NCI-H345 treated with DMSO at 0.1 percent for 48 hours (cell line): ENCODE measurements at regions not wholly inside any gene's neighbourhood (a gene's known extent, or its start where the extent isn't known, plus 50 kb on each side); places are given as distances from the start of the nearest gene placed in this dataset.
"Not testable (repeated sequence)": the region's sequence is repeated elsewhere in the genome, so short reads cannot be mapped to it uniquely, and the experiment has no call there.

Experiments
- DNase-seq: peaks from one replicate; lab custom pipeline; 2025; ENCODE audit not compliant: unreplicated experiment; lab: John Stamatoyannopoulos, UW

DNA sequence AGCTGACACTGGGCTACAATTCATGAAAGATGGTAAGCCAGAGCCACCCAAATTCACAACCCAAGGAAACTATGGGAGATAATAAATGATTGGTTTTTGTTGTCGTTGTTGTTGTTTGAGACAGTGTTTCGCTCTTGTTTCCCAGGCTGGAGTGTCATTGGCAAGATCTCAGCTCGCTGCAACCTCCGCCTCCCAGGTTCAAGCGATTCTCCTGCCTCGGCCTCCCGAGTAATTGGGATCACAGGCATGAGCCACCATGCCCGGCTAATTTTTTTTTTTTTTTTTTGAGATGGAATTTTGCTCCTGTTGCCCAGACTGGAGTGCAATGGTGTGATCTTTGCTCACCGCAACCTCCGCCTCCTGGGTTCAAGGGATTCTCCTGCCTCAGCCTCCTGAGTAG lies 65.9 kb upstream of the METTL9 start:
- not testable (repeated sequence) for DNase-seq

DNA sequence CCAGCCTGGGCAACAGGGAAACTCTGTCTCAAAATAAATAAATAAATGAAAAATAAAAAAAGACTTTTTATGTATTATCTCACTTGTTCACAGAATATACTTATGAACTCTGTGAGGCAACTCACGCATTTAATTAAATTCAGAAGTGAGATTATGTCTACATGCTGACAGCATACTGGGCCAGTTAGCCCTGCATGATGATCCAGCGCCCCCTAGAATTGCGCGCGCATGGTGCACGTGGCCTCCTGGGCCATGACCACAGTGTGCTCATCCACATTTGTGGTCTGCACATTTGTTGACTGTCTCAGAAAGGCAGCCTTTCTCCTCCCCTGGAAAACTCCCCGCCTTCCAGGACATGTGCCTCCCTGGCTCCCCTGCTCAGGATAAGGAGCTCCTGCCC lies 64.8 kb upstream of the METTL9 start:
- not testable (repeated sequence) for DNase-seq

DNA sequence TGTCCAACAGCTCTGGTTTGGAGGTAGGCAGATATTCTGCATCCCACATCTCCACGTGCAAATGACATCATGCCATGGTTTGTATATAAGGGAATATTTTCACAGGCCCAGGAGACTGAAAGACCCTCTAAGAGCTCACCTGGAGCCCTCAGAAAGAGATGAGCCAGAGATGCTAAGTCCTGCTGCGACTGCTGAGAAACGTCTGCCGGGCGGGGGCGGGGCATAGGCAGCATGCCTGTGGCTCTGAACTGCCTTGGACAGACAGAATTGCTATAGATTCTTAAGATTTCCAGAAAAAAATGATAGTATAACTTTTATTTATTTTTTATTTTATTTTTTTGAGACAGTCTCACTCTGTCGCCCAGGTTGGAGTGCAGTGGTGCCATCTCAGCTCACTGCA lies 64.2 kb upstream of the METTL9 start:
- DNase-seq: not testable (repeated sequence)

DNA sequence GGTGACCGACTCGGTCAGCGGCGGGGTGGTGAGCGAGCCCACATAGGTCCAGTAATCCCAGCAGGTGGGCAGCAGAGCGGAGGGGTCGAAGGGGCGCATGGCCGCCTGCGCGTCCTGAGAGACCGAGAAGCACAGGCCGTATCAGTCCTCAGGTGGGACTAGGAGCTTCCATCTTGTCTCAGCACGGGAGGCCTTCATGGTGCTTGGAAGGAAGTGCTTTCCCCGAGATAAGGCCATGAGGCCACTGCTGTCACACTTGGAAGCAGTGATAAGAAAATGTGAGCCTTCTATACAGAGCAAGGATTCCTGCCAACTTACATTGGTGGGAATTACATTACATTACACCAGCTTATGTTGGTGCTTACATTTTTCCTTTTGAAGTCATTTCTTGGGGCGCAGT lies 62.6 kb upstream of the METTL9 start:
- not testable (repeated sequence) for DNase-seq

GRCh38 chr16:21537598-21537997 lies 61.8 kb upstream of the METTL9 start:
- DNase-seq: not testable (repeated sequence)

GRCh38 chr16:21539107-21539618 lies 60.2 kb upstream of the METTL9 start:
- DNase-seq: not testable (repeated sequence)

- not testable (repeated sequence) for DNase-seq
These were observed 58.5 kb upstream of the METTL9 start for GRCh38 chr16:21540770-21541433.

- not testable (repeated sequence) for DNase-seq
These were observed 57.7 kb upstream of the METTL9 start for GRCh38 chr16:21541611-21542051.

DNA sequence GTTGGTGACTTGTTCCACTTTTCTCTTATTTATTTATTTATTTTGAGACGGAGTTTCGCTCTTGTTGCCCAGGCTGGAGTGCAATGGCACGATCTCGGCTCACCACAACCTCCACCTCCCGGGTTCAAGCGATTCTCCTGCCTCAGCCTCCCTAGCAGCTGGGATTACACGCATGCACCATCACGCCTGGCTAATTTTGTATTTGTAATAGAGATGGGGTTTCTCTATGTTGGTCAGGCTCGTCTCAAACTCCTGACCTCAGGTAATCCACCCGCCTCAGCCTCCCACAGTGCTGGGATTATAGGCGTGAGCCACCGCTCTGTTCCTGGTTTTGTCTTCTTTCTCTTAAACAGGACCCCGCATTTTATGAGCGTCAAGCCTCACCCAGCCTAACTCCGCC lies 57.3 kb upstream of the METTL9 start:
- not testable (repeated sequence) for DNase-seq

DNA sequence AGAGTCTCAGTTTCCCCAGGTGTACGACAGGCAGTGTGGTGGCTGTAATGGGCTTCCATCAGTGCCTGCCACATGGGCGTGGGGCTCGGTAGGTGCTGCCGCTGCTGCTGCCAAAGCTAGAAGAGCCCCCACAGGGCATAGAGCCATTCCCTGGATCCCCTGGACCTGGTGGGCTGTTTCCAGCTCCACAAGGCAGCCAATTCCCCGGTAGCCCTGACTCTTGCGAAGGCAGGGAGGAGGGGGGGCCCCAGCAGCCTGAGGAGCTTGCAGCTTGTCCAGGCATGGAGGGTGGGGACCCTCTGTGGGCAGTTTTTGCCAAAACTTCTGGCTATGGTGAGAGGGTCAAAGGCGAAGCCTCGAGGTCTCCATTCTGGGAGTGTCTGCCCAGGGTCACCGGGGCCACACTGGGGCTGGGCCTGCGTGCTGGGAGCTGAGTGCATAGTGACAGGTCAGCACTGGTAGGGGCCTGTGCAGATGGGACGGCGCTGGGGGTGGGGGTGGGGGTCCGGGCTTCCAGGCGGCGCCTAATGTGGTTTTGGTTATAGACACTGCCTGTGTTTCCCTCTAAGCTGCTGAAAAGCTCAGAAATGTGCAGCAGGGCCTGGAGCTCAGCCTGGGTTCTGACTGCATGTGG lies 56.8 kb upstream of the METTL9 start:
- not testable (repeated sequence) for DNase-seq

- not testable (repeated sequence) for DNase-seq
These were observed 56.1 kb upstream of the METTL9 start for GRCh38 chr16:21543151-21543836.

DNA sequence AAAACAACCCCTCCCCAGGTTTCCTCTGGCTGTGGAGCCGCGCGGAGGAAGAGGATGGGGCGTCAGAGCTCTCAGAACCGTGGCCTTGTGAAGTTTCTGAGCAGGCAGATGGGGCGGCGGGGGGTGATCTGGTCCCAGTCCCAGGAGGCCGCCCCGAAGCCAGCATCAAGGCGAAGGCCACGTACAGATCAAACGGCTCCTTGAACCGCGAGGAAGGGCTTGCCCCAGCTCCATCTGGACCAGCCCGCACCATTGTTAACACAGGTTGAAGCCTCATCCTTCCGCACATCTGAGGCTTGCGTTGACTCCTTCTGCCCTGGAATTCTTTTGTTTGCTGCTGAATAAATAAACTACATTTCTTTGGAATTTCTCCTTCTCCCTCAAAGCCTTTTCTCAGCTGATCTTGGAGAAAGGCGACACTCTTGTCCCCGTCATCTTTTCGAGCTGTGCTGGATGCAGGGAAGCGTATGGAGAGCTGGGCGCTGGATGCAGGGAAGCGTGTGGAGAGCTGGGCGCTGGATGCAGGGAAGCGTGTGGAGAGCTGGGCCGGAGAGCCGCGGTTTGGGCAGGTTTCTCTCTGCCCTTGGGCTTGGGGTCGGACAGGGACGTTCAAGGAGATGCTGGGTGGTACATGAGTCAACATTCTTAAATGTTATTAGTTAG lies 53.6 kb upstream of the METTL9 start:
- DNase-seq: not testable (repeated sequence)

- not testable (repeated sequence) for DNase-seq
These were observed 50.0 kb upstream of the METTL9 start for GRCh38 chr16:21549396-21549795.
